ENCODE measurements at regions not wholly inside any gene's neighbourhood (a gene's known extent, or its start where the extent isn't known, plus 50 kb on each side); places are given as distances from the start of the nearest gene placed in this dataset.
"Not testable (repeated sequence)": the region's sequence is repeated elsewhere in the genome, so short reads cannot be mapped to it uniquely, and the experiment has no call there.

DNA sequence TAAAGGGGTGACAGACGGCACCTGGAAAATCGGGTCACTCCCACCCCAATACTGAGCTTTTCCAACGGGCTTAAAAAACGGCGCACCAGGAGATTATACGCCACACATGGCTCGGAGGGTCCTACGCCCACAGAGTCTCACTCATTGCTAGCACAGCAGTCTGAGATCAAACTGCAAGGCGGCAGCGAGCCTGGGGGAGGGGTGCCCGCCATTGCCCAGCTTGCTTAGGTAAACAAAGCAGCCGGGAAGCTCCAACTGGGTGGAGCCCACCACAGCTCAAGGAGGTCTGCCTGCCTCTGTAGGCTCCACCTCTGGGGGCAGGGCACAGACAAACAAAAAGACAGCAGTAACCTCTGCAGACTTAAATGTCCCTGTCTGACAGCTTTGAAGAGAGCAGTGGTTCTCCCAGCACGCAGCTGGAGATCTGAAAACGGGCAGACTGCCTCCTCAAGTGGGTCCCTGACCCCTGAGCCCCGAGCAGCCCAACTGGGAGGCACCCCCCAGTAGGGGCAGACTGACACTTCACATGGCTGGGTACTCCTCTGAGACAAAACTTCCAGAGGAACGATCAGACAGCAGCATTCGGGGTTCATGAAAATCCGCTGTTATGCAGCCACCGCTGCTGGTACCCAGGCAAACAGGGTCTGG lies 162.8 kb upstream of the GJE1 start:
- not testable (repeated sequence) for DNase-seq (ENCODE audit: low spot score)

- DNase-seq (ENCODE audit: low spot score) = no peak
These were observed 163.5 kb upstream of the GJE1 start for GRCh38 chr6:141969201-141969600.

DNA sequence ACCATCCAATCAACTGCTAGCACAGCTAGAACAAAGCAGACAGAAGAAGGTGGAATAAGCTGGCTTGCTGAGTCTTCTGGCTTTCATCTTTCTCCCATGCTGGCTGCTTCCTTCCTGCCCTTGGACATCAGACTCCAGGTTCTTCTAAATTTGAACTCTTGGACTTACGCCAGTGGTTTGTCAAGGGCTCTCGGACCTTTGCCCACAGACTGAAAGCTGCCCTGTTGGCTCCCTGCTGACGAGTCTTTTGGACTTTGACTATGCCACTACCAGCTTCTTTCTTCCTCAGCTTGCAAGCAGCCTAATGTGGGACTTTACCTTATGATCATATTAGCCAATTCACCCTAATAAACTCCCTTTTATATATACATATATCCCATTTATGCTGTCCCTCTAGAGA lies 164.1 kb upstream of the GJE1 start:
- no peak for DNase-seq (ENCODE audit: low spot score)

- no peak for DNase-seq (ENCODE audit: low spot score)
These were observed 167.6 kb upstream of the GJE1 start for GRCh38 chr6:141965016-141965545.

- DNase-seq (ENCODE audit: low spot score) = no peak
These were observed 169.0 kb upstream of the GJE1 start for GRCh38 chr6:141963543-141964295.

DNA sequence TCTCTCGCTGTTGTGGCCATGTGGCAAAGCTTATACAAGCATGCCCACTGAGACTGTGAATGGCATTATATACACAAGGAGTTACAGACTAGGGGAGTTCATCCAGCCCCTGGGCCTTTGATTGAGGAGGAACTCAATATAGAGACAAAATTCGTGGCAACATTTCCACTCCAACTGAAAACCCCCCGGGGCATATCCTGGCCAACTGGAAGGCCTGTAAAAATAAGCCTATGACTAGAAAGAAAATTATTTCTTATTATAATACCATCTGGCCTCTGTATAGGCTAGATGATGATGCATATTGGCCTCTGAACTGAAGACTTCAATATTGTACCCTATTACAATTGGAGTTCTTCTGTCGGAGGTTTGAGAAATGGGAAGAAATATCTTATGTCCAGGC lies 175.5 kb upstream of the GJE1 start:
- DNase-seq (ENCODE audit: low spot score) = no peak

DNA sequence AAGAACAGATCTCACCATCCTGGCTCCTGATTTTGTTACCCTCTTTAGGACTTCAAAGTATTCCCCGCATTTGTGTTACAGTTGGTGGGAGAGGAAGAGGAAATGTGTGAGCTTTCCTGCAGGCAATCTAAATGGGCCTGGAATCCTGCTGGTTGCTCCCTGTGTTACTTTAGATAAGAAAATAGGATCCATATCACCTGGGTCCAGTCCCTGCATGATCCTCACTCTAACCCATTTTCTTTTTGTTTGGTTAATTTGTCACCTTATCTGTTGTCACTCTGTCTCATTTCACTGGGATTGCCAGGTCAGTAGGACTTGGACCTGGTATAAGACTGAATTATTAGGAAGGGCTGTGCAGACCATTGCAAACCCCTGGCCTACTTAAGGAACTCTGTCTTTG lies 175.9 kb upstream of the GJE1 start:
- no peak for DNase-seq (ENCODE audit: low spot score)

GRCh38 chr6:141956046-141956761 lies 176.5 kb upstream of the GJE1 start:
- DNase-seq (ENCODE audit: low spot score) = no peak

GRCh38 chr6:141953072-141953471 lies 179.7 kb upstream of the GJE1 start:
- no peak for DNase-seq (ENCODE audit: low spot score)

- no peak for DNase-seq (ENCODE audit: low spot score)
These were observed 186.2 kb upstream of the GJE1 start for GRCh38 chr6:141946502-141946901.

DNA sequence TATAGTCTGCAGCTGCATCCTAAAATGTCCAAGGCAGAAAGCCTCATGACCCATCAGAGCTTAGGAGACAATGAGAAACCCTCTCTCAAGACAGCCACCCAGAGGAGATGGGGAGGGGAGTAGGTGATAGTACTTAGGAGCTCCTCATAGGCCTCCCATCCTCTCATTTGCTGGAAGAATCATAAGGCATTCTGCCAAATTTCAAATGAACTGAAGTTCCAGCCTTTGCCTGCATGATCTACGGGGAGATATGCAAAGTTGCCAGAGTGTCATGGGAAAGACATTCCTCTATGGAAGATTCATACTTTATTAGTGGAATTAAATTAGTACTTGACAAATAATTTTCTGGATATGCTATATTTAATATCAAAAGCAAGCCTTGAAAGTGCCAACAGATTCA lies 194.1 kb upstream of the GJE1 start:
- no peak for DNase-seq (ENCODE audit: low spot score)

DNA sequence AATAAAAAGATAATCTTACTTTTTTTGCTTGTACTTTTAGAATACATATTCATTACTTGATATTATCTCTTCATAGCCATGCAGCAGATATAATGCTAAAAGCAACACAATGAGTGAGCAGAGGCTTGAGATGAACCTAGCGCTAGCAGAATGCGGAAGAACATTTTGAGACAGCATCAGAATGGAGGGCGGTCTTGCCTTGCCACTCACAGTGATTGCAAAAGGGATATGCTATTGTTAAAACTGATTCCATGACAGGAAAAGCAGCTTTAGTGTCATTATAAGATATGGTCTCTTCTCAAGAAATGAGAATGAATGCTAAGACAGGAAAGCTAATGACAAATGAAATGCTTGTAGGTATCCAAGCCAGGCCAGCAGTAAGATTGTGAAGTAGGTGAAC lies 200.0 kb upstream of the GJE1 start:
- no peak for DNase-seq (ENCODE audit: low spot score)

- not testable (repeated sequence) for DNase-seq (ENCODE audit: low spot score)
These were observed 206.4 kb upstream of the GJE1 start for GRCh38 chr6:141926200-141926900.

DNA sequence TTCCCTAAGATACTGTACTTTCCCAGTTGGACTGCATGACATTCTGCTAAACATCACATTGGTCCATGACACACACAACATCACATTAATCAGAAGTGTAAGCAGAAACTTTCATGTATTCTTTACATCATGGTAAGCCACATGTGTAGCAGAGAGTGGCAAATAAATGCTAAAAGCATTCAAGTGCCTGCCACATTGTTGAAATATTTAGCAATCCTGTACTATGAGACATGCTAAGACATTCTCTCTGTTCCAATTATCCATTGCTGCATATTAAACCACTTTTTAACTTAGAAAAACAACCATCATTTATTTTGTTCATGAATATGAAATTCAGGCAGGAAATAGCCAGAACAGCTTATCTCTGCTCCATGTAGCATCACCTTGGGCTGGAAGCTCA lies 207.7 kb upstream of the GJE1 start:
- no peak for DNase-seq (ENCODE audit: low spot score)

GRCh38 chr6:141922898-141923297 lies 209.8 kb upstream of the GJE1 start:
- no peak for DNase-seq (ENCODE audit: low spot score)

DNA sequence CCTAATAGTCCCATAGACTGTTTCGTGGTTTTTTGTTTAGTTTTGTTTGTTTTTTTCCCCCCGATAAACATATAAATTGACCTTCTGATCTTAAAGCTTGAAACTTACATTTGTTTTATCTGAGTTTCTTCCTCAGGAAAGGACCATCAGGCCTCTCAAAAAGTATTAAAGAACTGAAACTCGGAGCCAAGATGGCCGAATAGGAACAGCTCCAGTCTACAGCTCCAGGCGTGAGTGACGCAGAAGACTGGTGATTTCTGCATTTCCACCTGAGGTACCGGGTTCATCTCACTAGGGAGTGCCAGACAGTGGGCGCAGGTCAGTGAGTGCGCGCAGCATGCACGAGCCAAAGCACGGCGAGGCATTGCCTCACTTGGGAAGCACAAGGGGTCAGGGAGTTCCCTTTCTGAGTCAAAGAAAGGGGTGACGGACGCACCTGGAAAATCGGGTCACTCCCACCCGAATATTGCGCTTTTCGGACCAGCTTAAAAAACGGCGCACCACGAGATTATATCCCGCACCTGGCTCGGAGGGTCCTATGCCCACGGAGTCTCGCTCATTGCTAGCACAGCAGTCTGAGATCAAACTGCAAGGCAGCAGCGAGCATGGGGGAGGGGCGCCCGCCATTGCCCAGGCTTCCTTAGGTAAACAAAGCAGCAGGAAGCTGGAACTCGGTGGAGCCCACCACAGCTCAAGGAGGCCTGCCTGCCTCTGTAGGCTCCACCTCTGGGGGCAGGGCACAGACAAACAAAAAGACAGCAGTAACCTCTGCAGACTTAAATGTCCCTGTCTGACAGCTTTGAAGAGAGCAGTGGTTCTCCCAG lies 215.8 kb upstream of the GJE1 start:
- DNase-seq (ENCODE audit: low spot score) = not testable (repeated sequence)

DNA sequence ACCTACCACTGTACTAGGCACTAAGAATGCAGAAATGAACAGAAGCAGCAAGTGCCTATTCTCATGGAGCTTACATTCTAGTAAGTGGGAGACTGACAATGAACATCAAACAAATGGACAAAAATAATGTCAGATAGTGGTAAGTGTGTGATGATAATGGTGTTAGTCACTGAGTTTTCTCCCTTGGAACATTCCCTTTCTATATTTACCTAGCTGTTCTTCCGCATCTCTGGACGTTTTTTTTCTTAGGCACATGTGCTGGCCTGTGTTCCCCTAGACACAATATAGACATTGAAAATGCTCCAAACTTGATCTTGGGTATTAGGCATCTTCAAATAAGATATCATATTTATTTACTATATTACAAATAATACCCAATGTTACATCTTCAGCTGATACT lies 218.1 kb upstream of the GJE1 start:
- no peak for DNase-seq (ENCODE audit: low spot score)

- no peak for DNase-seq (ENCODE audit: low spot score)
These were observed 226.1 kb upstream of the GJE1 start for GRCh38 chr6:141906569-141907080.

DNA sequence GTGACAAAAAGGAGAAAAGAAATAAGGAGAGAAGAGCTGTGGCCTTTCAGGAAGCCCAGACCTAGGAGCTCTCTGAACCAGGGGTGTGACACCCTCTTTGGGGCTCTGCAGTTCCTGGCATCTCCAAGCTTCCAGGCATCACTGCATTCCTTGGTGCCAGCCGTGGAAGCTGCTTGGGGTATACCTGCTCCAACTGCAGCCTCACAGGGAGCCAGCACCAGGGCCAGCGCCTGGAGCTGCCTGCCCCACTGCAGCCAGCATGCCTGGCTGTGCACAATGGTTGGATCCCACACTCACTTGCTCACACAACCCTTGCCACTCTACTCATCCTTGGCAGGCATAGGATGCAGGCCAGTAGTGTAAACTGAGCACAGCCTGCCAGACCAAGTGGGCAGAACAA lies 242.1 kb upstream of the GJE1 start:
- DNase-seq (ENCODE audit: low spot score) = no peak

- no peak for DNase-seq (ENCODE audit: low spot score)
These were observed 247.9 kb upstream of the GJE1 start for GRCh38 chr6:141884850-141885249.

DNA sequence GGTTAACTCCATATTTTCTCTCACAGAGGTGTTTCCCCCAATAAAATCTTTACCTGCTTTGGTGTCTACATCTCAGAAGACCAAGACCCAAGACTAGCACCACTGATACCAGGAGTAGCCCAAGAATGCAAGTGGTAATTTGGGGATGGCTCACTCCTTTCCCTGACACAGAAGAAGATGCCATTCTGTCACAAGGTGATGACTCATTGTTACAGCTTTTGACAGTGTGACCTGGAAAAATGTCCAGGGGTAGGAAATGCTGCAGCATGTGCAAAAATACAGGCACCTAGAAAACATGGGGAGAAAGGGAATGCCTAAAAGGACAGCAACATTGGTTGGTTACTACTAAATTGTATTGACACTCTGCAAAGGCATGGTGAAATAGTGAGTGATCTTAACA lies 254.0 kb upstream of the GJE1 start:
- DNase-seq (ENCODE audit: low spot score) = no peak

Data from D341Med (cell line).